ENCODE measurements at regions not wholly inside any gene's neighbourhood (a gene's known extent, or its start where the extent isn't known, plus 50 kb on each side); places are given as distances from the start of the nearest gene placed in this dataset.

DNA sequence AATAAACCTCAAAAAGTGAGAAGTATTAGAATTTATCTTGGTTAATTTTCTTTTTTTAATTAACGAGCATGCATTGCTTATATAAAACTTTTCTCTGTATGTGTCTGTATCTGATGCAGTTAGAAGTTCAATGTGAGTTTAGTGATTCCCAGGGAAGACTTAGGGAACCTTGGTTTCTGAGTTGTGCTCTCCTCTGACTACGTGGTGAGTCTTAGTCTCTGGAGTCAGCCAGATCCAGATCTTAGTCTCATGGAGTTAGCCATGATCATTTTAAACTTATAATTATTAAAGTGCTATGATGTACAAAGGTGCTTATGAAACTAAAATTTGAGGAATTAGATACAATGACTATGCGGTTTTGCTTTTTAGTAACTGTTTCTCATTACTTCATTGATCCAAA is 285.3 kb upstream of the DMRT1 start:
- H3K4me3 ChIP-seq = no peak overlapping the region
- DNase-seq (ENCODE audit: extremely low spot score in 2 of 2) = no peak
- peaks cover 16% of the 10 kb centered on the region for H3K4me1 ChIP-seq
- H3K9me3 ChIP-seq = no peaks in the 10 kb centered on the region
- no peaks in the 10 kb centered on the region for H3K36me3 ChIP-seq
- intact Hi-C loops (cut with DNase I) = no loop called here
- no peak overlapping the region for H3K27ac ChIP-seq
- TF ChIP-seq POLR2A (IDR thresholded peaks at IDR 0.05) (no peak), POLR2AphosphoS5 (IDR thresholded peaks at IDR 0.05; ENCODE audit: insufficient read depth in 1 of 2, low read depth in 1 of 2) (no peak)
- TF ChIP-seq, protein P1, sequence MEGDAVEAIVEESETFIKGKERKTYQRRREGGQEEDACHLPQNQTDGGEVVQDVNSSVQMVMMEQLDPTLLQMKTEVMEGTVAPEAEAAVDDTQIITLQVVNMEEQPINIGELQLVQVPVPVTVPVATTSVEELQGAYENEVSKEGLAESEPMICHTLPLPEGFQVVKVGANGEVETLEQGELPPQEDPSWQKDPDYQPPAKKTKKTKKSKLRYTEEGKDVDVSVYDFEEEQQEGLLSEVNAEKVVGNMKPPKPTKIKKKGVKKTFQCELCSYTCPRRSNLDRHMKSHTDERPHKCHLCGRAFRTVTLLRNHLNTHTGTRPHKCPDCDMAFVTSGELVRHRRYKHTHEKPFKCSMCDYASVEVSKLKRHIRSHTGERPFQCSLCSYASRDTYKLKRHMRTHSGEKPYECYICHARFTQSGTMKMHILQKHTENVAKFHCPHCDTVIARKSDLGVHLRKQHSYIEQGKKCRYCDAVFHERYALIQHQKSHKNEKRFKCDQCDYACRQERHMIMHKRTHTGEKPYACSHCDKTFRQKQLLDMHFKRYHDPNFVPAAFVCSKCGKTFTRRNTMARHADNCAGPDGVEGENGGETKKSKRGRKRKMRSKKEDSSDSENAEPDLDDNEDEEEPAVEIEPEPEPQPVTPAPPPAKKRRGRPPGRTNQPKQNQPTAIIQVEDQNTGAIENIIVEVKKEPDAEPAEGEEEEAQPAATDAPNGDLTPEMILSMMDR (IDR thresholded peaks at IDR 0.05) = no peak
- H3K27me3 ChIP-seq = no peaks in the 10 kb centered on the region

DNA sequence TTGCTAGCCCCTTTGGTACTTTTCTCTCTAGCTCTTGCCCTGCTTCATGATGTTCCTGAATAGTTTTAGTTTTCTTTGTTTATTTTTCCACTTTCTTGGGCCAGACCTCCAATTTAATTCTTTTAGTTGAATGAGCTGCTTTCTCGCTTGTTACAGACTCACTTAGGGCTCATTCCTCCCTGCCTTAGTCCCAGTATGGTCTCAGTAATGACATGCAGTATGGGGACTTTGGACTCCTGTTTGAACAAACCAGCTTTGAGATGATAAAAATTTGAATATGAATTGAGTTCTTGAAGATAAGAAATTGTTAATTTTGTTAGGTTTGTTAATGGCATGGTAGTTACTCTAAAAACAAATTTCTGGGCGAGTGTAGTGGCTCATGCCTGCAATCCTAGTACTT is 284.8 kb upstream of the DMRT1 start:
- intact Hi-C loops (cut with DNase I) = no loop called here
- no peak for DNase-seq (ENCODE audit: extremely low spot score in 2 of 2)
- H3K4me1 ChIP-seq = peaks cover 16% of the 10 kb centered on the region

DNA sequence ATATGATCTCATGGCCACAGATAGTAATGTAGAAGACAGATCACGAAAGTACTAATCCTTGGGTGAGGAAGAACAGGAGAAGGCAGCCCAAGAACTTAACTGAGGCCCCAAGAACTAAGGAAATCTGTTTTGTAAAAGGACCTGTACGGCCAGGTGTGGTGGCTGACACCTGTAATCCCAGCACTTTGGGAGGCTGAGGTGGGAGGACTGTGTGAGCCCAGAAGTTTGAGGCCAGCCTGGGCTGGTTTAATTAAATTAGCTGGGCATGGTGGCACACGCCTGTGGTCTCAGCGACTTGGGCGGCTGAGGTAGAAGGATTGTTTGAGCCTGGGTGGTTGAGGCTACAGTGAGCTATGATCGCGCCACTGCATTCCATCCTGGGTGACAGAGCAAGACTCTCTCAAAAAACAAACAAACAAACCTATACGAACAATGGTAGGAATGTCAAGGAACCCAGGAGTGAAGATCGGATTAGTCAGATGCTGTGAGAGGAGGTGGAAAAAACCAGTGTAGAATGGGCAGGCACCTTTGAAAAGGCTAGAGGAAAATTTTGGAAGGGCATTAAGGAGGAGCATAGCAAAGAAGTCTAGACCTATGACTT is 283.8 kb upstream of the DMRT1 start:
- Histone ChIP-seq H3K4me3 (no peak overlapping the region), H3K27me3 (no peaks in the 10 kb centered on the region), H3K27ac (no peak overlapping the region), H3K9me3 (no peaks in the 10 kb centered on the region), H3K4me1 (peaks cover 11% of the 10 kb centered on the region), H3K36me3 (no peaks in the 10 kb centered on the region)
- TF ChIP-seq POLR2AphosphoS5 (IDR thresholded peaks at IDR 0.05; ENCODE audit: insufficient read depth in 1 of 2, low read depth in 1 of 2) (no peak), POLR2A (IDR thresholded peaks at IDR 0.05) (no peak)
- TF ChIP-seq, protein P1 (IDR thresholded peaks at IDR 0.05) = no peak
- intact Hi-C loops (cut with DNase I) = no loop called here
- DNase-seq (ENCODE audit: extremely low spot score in 2 of 2) = no peak

More for the DNA sequence above, 284.8 kb upstream of the DMRT1 start:
- no peak overlapping the region for H3K4me3 ChIP-seq
- H3K9me3 ChIP-seq = no peaks in the 10 kb centered on the region
- H3K27me3 ChIP-seq = no peaks in the 10 kb centered on the region
- no peak overlapping the region for H3K27ac ChIP-seq
- TF ChIP-seq POLR2AphosphoS5 (IDR thresholded peaks at IDR 0.05; ENCODE audit: insufficient read depth in 1 of 2, low read depth in 1 of 2) = no peak
- no peak for TF ChIP-seq POLR2A (IDR thresholded peaks at IDR 0.05)
- TF ChIP-seq, protein P1 (IDR thresholded peaks at IDR 0.05) = no peak
- H3K36me3 ChIP-seq = no peaks in the 10 kb centered on the region

DNA sequence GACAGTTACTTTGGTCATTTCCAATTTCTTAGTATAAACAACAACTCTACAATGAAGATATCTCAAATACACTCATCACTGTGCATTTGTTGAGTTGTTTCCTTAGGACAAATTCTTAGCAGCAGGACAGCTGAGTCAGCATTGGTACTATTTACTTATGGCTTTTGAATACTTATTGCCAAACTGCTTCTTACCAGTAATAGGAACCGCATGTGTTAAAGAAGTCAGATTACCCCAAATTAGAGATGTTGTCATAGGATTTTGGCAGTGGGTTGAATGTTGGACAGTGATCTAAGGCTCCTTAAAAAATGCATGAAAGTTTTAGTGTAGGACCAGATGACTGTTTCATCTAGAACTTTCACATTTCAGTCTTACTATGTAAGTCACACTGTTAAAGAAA is 280.1 kb upstream of the DMRT1 start:
- no peaks in the 10 kb centered on the region for H3K36me3 ChIP-seq
- H3K4me3 ChIP-seq = no peak overlapping the region
- DNase-seq (ENCODE audit: extremely low spot score in 2 of 2) = no peak
- no peak overlapping the region for H3K27ac ChIP-seq
- H3K4me1 ChIP-seq = peaks cover 4% of the 10 kb centered on the region
- H3K9me3 ChIP-seq = no peaks in the 10 kb centered on the region
- TF ChIP-seq POLR2A (IDR thresholded peaks at IDR 0.05) (no peak), POLR2AphosphoS5 (IDR thresholded peaks at IDR 0.05; ENCODE audit: insufficient read depth in 1 of 2, low read depth in 1 of 2) (no peak)
- TF ChIP-seq, protein P1 (IDR thresholded peaks at IDR 0.05) = no peak
- intact Hi-C loops (cut with DNase I) = no loop called here
- H3K27me3 ChIP-seq = no peaks in the 10 kb centered on the region

DNA sequence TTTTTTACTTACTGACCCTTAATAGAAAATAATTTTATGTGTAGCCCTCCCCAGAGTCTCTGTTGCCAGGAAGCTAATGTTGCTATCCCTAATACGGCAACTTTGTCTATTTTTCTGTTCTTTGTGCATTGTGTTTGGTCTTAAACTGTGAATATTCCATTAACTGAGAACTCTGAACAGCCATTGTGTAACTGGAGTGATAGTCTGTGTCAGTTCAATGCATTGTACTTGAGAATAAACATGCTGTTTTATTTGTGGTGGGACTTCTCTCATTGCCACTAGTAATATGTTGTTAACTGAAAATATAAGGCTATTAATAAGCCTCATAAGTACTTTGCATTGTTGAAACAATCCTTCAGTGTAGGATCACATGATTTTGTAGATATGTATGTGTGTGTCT is 278.3 kb upstream of the DMRT1 start:
- Histone ChIP-seq H3K4me3 (no peak overlapping the region), H3K36me3 (no peaks in the 10 kb centered on the region), H3K9me3 (no peaks in the 10 kb centered on the region), H3K4me1 (peaks cover 4% of the 10 kb centered on the region), H3K27me3 (no peaks in the 10 kb centered on the region), H3K27ac (no peak overlapping the region)
- TF ChIP-seq, protein P1 (IDR thresholded peaks at IDR 0.05) = no peak
- TF ChIP-seq POLR2A (IDR thresholded peaks at IDR 0.05) (no peak), POLR2AphosphoS5 (IDR thresholded peaks at IDR 0.05; ENCODE audit: insufficient read depth in 1 of 2, low read depth in 1 of 2) (no peak)
- intact Hi-C loops (cut with DNase I) = no loop called here
- no peak for DNase-seq (ENCODE audit: extremely low spot score in 2 of 2)
